Fibroblast of mammary gland (primary cell): ENCODE measurements at regions not wholly inside any gene's neighbourhood (a gene's known extent, or its start where the extent isn't known, plus 50 kb on each side); places are given as distances from the start of the nearest gene placed in this dataset.

Experiments
- DNase-seq: peaks from one replicate; pipeline ENCODE4 v3.0.0-alpha.2; 2010; ENCODE audit warnings: low read depth
- H3K4me3 ChIP-seq: 2 replicates; pipeline ENCODE4 v1.5.1; 2011; ENCODE audit warnings: low read depth, mild to moderate bottlenecking, low read length, moderate library complexity; ENCODE audit not compliant: control insufficient read depth
- CTCF ChIP-seq: conservative IDR thresholded peaks from 2 replicates; pipeline ENCODE4 v1.5.1; 2011; ENCODE audit warnings: low read depth, low read length, inconsistent platforms; ENCODE audit not compliant: control insufficient read depth, insufficient read depth

- no peak overlapping the region for H3K4me3 ChIP-seq
- no peak for DNase-seq
- no peak for TF ChIP-seq CTCF
Observed at GRCh38 chr18:26764177-26764576, 101.3 kb downstream of the AQP4 start.

- H3K4me3 ChIP-seq, result no peak overlapping the region
- TF ChIP-seq CTCF, result no peak
- no peak for DNase-seq
Observed at GRCh38 chr18:26763446-26764110, 101.9 kb downstream of the AQP4 start.

- no peak for TF ChIP-seq CTCF
- H3K4me3 ChIP-seq, result no peak overlapping the region
- no peak for DNase-seq
Observed at GRCh38 chr18:26757263-26758019, 108.1 kb downstream of the AQP4 start.

DNA sequence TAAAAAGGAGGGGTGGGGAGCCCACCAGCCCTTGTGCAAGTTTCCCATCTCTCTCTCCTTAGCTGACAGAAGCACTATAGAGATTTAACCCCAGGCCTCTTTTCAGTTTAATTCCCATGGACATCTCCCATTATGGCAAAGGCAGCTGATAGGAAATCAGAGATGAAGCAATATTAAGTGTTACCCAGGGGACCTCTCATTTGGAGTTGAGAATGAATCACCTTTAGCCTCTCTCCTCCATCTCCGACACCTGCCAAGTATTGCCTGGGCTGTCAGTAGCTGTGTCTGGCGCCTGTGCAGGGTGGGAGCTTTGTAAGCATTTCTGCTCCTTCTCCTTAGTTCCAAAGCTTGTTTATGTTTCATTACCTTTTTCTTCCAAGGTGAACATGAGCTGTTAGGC, 109.0 kb downstream of the AQP4 start:
- H3K4me3 ChIP-seq, result no peak overlapping the region
- DNase-seq, result no peak
- no peak for TF ChIP-seq CTCF

DNA sequence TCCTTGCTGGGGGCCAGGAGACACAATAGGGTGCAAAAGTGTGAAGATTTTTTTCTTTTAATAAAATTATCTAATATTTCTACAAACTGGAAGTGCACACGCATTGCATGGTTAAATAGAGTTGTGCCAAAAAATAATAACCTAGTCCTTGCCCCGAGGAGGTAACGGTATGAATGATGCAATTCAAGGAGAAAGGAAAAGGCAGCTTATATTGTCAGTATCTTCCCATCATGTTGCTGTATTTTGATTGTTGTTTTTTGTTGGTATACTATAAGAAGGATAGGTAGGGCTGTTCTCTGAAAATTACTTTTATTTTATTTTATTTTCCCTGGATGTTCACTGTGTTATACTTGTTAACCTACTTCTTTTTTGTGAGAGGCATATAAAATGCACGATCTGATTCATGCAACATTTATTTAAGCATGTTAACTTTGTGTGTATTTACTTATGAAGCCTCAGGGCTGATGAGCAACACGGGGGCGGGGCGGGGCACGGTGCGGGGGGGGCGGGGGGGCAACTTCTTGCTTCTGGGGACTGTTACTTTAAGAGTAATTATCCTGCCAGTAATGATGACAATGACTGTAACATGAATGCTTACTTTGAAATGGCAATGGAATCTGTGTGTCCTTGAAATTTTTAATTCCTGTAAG, 118.6 kb downstream of the AQP4 start:
- TF ChIP-seq CTCF, result no peak
- H3K4me3 ChIP-seq, result no peak overlapping the region
- DNase-seq, result no peak

DNA sequence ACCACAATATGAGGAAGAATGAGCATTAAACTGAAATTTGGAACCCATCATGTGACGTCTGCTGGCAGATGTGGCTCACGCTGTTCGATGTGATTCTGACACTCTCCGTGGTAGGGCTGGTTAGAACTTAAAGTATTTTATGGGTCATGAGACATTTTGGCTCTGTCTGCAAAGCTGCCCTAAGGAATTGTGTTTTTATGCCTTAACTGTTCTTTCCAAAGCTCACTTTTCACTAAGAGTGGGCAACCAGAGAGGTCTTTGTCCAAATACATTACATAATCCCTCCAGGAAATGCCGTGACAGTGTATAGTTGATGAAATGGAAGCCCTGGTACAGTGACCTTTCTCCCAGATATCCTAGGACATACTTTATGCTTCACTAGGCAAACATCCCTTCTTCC, 119.1 kb downstream of the AQP4 start:
- peak; percentile 26 for DNase-seq
- no peak overlapping the region for H3K4me3 ChIP-seq
- no peak for TF ChIP-seq CTCF
